ENCODE measurements at regions not wholly inside any gene's neighbourhood (a gene's known extent, or its start where the extent isn't known, plus 50 kb on each side); places are given as distances from the start of the nearest gene placed in this dataset.
"Not testable (repeated sequence)": the region's sequence is repeated elsewhere in the genome, so short reads cannot be mapped to it uniquely, and the experiment has no call there.

- H3K4me1 ChIP-seq, result no peaks in the 10 kb centered on the region
- no peaks in the 10 kb centered on the region for H3K27me3 ChIP-seq
- H3K4me3 ChIP-seq, result no peak overlapping the region
- H3K27ac ChIP-seq, result no peak overlapping the region
- H3K9me3 ChIP-seq, result no peaks in the 10 kb centered on the region
- intact Hi-C loops (cut with DNase I; ENCODE audit: low total_unique reads), result no loop called here
- no peak for DNase-seq
- H3K36me3 ChIP-seq, result no peaks in the 10 kb centered on the region
- TF ChIP-seq POLR2A (IDR thresholded peaks at IDR 0.05) (no peak), CTCF (IDR thresholded peaks at IDR 0.05) (no peak)
Observed at GRCh38 chr9:26673261-26673660, 219.3 kb downstream of the CAAP1 start.

- no peaks in the 10 kb centered on the region for H3K9me3 ChIP-seq
- TF ChIP-seq CTCF (IDR thresholded peaks at IDR 0.05) (no peak), POLR2A (IDR thresholded peaks at IDR 0.05) (no peak)
- H3K27ac ChIP-seq, result no peak overlapping the region
- no peaks in the 10 kb centered on the region for H3K36me3 ChIP-seq
- H3K4me1 ChIP-seq, result no peaks in the 10 kb centered on the region
- intact Hi-C loops (cut with DNase I; ENCODE audit: low total_unique reads), result no loop called here
- no peak for DNase-seq
- no peaks in the 10 kb centered on the region for H3K27me3 ChIP-seq
- H3K4me3 ChIP-seq, result no peak overlapping the region
Observed at GRCh38 chr9:26669701-26670670, 222.6 kb downstream of the CAAP1 start.

GRCh38 chr9:26667882-26668281, 224.7 kb downstream of the CAAP1 start:
- no peaks in the 10 kb centered on the region for H3K9me3 ChIP-seq
- no peak for DNase-seq
- TF ChIP-seq CTCF (IDR thresholded peaks at IDR 0.05), result no peak
- TF ChIP-seq POLR2A (IDR thresholded peaks at IDR 0.05), result no peak
- intact Hi-C loops (cut with DNase I; ENCODE audit: low total_unique reads), result no loop called here
- no peaks in the 10 kb centered on the region for H3K4me1 ChIP-seq
- no peak overlapping the region for H3K27ac ChIP-seq
- no peaks in the 10 kb centered on the region for H3K36me3 ChIP-seq
- no peaks in the 10 kb centered on the region for H3K27me3 ChIP-seq
- H3K4me3 ChIP-seq, result no peak overlapping the region

GRCh38 chr9:26665666-26666065, 226.9 kb downstream of the CAAP1 start:
- no peak overlapping the region for H3K27ac ChIP-seq
- no peaks in the 10 kb centered on the region for H3K27me3 ChIP-seq
- no peaks in the 10 kb centered on the region for H3K36me3 ChIP-seq
- intact Hi-C loops (cut with DNase I; ENCODE audit: low total_unique reads), result no loop called here
- H3K9me3 ChIP-seq, result no peaks in the 10 kb centered on the region
- no peak for TF ChIP-seq CTCF (IDR thresholded peaks at IDR 0.05)
- no peak for TF ChIP-seq POLR2A (IDR thresholded peaks at IDR 0.05)
- no peak overlapping the region for H3K4me3 ChIP-seq
- no peak for DNase-seq
- H3K4me1 ChIP-seq, result no peaks in the 10 kb centered on the region

DNA sequence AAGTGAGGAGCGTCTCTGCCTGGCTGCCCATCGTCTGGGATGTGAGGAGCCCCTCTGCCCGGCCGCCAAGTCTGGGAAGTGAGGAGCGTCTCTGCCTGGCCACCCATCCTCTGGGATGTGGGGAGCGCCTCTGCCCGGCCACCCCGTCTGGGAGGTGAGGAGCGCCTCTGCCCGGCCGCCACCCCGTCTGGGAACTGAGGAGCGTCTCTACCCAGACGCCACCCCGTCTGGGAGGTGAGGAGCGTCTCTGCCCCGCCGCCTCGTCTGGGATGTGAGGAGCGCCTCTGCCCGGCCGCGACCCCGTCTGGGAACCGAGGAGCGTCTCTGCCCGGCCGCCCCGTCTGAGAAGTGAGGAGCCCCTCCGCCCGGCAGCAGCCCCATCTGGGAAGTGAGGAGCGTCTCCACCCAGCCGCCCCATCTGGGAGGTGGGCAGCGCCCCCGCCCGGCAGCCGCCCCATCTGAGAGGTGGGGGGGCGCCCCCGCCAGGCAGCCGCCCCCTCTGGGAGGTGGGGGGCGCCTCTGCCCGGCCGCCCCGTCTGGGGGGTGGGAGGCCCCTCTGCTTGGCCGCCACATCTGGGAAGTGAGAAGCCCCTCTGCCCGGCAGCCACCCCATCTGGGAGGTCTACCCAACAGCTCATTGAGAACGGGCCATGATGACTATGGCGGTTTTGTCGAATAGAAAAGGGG, 228.4 kb downstream of the CAAP1 start:
- H3K27ac ChIP-seq; H3K4me3 ChIP-seq; H3K9me3 ChIP-seq; H3K27me3 ChIP-seq; H3K4me1 ChIP-seq; H3K36me3 ChIP-seq; DNase-seq; intact Hi-C loops (cut with DNase I; ENCODE audit: low total_unique reads): not testable (repeated sequence)
